CD4-positive, alpha-beta T cell (primary cell): ENCODE measurements at regions not wholly inside any gene's neighbourhood (a gene's known extent, or its start where the extent isn't known, plus 50 kb on each side); places are given as distances from the start of the nearest gene placed in this dataset.

Source experiments
- ATAC-seq: fragments of 200-7000 bp; cut with Tn5 transposase; one replicate; pipeline ENCODE4 v1.10.0; 2022; ENCODE audit warnings: mild to moderate bottlenecking; ENCODE audit not compliant: poor library complexity
- CTCF ChIA-PET: fragments of 350-600 bp; sonication (Branson Sonifier 250); formaldehyde crosslinking; loops from one replicate; lab custom pipeline; 2021; ENCODE audit warnings: antibody characterized with exemption, inconsistent platforms; lab: Charles Lee
- POLR2A ChIA-PET: fragments of 350-600 bp; sonication (Branson Sonifier 250); formaldehyde crosslinking; loops from one replicate; lab custom pipeline; 2021; ENCODE audit warnings: antibody characterized with exemption, inconsistent platforms; lab: Charles Lee
- DNase-seq, 14 experiments: peaks; one replicate each; pipeline ENCODE4 v3.0.0-alpha.2; 2013 to 2020; ENCODE audit warnings: mixed read lengths in 2 of 14
- H3K27ac ChIP-seq, 2 donors: one replicate each; pipeline versions ENCODE4 v1.5.1 to v1.7.0; 2013; ENCODE audit warnings: low read length in 2 of 2, low read depth in 1 of 2, mild to moderate bottlenecking in 1 of 2
- H3K27me3 ChIP-seq, 2 experiments: 1 replicate in 1 of 2; 2 replicates in 1 of 2; pipeline versions ENCODE4 v1.6.1 to v1.7.0; 2013; ENCODE audit warnings: low read length in 2 of 2, control low read depth in 1 of 2, mild to moderate bottlenecking in 1 of 2, moderate library complexity in 1 of 2; ENCODE audit not compliant: insufficient read depth in 2 of 2, control insufficient read depth in 1 of 2
- H3K36me3 ChIP-seq: one replicate; pipeline ENCODE4 v1.6.1; 2013; ENCODE audit warnings: low read length, control low read depth; ENCODE audit not compliant: insufficient read depth
- H3K4me1 ChIP-seq: one replicate; pipeline ENCODE4 v1.6.1; 2013; ENCODE audit warnings: low read length, control low read depth; ENCODE audit not compliant: insufficient read depth
- H3K4me3 ChIP-seq: one replicate; pipeline ENCODE4 v1.5.1; 2013; ENCODE audit warnings: mild to moderate bottlenecking, low read length, moderate library complexity
- H3K9me3 ChIP-seq, 2 experiments: 1 replicate in 1 of 2; 2 replicates in 1 of 2; pipeline versions ENCODE4 v1.6.1 to v1.7.0; 2013; ENCODE audit warnings: low read length in 2 of 2, mild to moderate bottlenecking in 2 of 2, control low read depth in 1 of 2, moderate library complexity in 1 of 2; ENCODE audit not compliant: control insufficient read depth in 1 of 2, insufficient read depth in 1 of 2
- H3K27ac Mint-ChIP-seq: one replicate; pipeline ENCODE4 v1.8.0; 2020; ENCODE audit warnings: mixed read lengths
- H3K27me3 Mint-ChIP-seq: one replicate; pipeline ENCODE4 v1.8.0; 2021; ENCODE audit warnings: mixed read lengths
- H3K36me3 Mint-ChIP-seq: one replicate; pipeline ENCODE4 v1.8.0; 2021; ENCODE audit warnings: low read depth, mixed read lengths
- H3K4me1 Mint-ChIP-seq: one replicate; pipeline ENCODE4 v1.8.0; 2021; ENCODE audit warnings: low read depth, mixed read lengths
- H3K4me3 Mint-ChIP-seq: one replicate; pipeline ENCODE4 v1.8.0; 2020; ENCODE audit warnings: mild to moderate bottlenecking, mixed read lengths
- H3K9me3 Mint-ChIP-seq: one replicate; pipeline ENCODE4 v1.8.0; 2020; ENCODE audit warnings: mixed read lengths
- CTCF ChIP-seq: fragments of 200-600 bp; IDR thresholded peaks from one replicate; pipeline ENCODE4 v1.8.0; 2022; ENCODE audit warnings: antibody characterized with exemption, mild to moderate bottlenecking
- intact Hi-C, 2 experiments: fragments of 100-400 bp; cut with DNase I in 1 of 2; cut with micrococcal nuclease in 1 of 2; formaldehyde crosslinking; loops; one replicate each; pipeline versions ENCODE4 v1.15.1 to v1.9.0; 2023 to 2025; cut with DNase I, micrococcal nuclease

GRCh38 chr1:59032228-59032627 is 248.4 kb upstream of the JUN start:
- Mint-ChIP-seq H3K9me3 (no peaks in the 10 kb centered on the region), H3K36me3 (no peaks in the 10 kb centered on the region), H3K27ac (no peak overlapping the region), H3K27me3 (no peaks in the 10 kb centered on the region), H3K4me3 (no peak overlapping the region), H3K4me1 (no peaks in the 10 kb centered on the region)
- Histone ChIP-seq H3K36me3 (no peaks in the 10 kb centered on the region), H3K27me3 (no peaks in the 10 kb centered on the region), H3K9me3 (no peaks in the 10 kb centered on the region), H3K4me1 (no peaks in the 10 kb centered on the region), H3K4me3 (no peak overlapping the region), H3K27ac (no peak overlapping the region)
- ATAC-seq (no peak), DNase-seq (no peak)
- TF ChIP-seq CTCF = no peak
- intact Hi-C loops = no loop called here
- ChIA-PET CTCF (no interaction called here), POLR2A (interaction anchor here (0.6 kb wide), 1 partner anchor 12 kb away, joined by 6 read pairs; no protein-coding TSS in a partner anchor)

GRCh38 chr1:59033761-59034160 is 249.9 kb upstream of the JUN start:
- H3K4me3 Mint-ChIP-seq = no peak overlapping the region
- H3K27ac ChIP-seq = no peak overlapping the region
- H3K36me3 Mint-ChIP-seq = no peaks in the 10 kb centered on the region
- no peaks in the 10 kb centered on the region for H3K27me3 ChIP-seq
- POLR2A ChIA-PET = no interaction called here
- H3K36me3 ChIP-seq = no peaks in the 10 kb centered on the region
- no peak for TF ChIP-seq CTCF
- no peaks in the 10 kb centered on the region for H3K27me3 Mint-ChIP-seq
- no peaks in the 10 kb centered on the region for H3K9me3 ChIP-seq
- no peaks in the 10 kb centered on the region for H3K4me1 ChIP-seq
- CTCF ChIA-PET = no interaction called here
- intact Hi-C loops = no loop called here
- H3K27ac Mint-ChIP-seq = no peak overlapping the region
- H3K9me3 Mint-ChIP-seq = no peaks in the 10 kb centered on the region
- no peak for DNase-seq
- ATAC-seq = no peak
- H3K4me3 ChIP-seq = no peak overlapping the region
- no peaks in the 10 kb centered on the region for H3K4me1 Mint-ChIP-seq

- DNase-seq (no peak), ATAC-seq (no peak)
- Mint-ChIP-seq H3K4me1 (no peaks in the 10 kb centered on the region), H3K9me3 (no peaks in the 10 kb centered on the region), H3K4me3 (no peak overlapping the region), H3K27me3 (no peaks in the 10 kb centered on the region), H3K27ac (no peak overlapping the region), H3K36me3 (no peaks in the 10 kb centered on the region)
- no peak overlapping the region for H3K4me3 ChIP-seq
- H3K27ac ChIP-seq = no peak overlapping the region
- ChIA-PET CTCF (no interaction called here), POLR2A (no interaction called here)
- no peak for TF ChIP-seq CTCF
- no peaks in the 10 kb centered on the region for H3K9me3 ChIP-seq
- H3K4me1 ChIP-seq = no peaks in the 10 kb centered on the region
- intact Hi-C loops = no loop called here
- H3K27me3 ChIP-seq = no peaks in the 10 kb centered on the region
- no peaks in the 10 kb centered on the region for H3K36me3 ChIP-seq
These were observed 251.1 kb upstream of the JUN start for GRCh38 chr1:59034925-59035324.
